ENCODE measurements at regions not wholly inside any gene's neighbourhood (a gene's known extent, or its start where the extent isn't known, plus 50 kb on each side); places are given as distances from the start of the nearest gene placed in this dataset.
"Not testable (repeated sequence)": the region's sequence is repeated elsewhere in the genome, so short reads cannot be mapped to it uniquely, and the experiment has no call there.

GRCh38 chr7:135872861-135873260, 104.3 kb downstream of the MTPN start:
- intact Hi-C loops (cut with DNase I; ENCODE audit: low total_unique reads); H3K4me3 ChIP-seq; H3K36me3 ChIP-seq; DNase-seq; H3K9me3 ChIP-seq; H3K27ac ChIP-seq; H3K27me3 ChIP-seq; H3K4me1 ChIP-seq: not testable (repeated sequence)

- H3K27ac ChIP-seq = no peak overlapping the region
- H3K4me3 ChIP-seq = no peak overlapping the region
- H3K9me3 ChIP-seq = no peaks in the 10 kb centered on the region
- intact Hi-C loops (cut with DNase I; ENCODE audit: low total_unique reads) = no loop called here
- no peaks in the 10 kb centered on the region for H3K4me1 ChIP-seq
- no peaks in the 10 kb centered on the region for H3K36me3 ChIP-seq
- no peak for DNase-seq
- H3K27me3 ChIP-seq = no peaks in the 10 kb centered on the region
- no peak for TF ChIP-seq POLR2A (IDR thresholded peaks at IDR 0.05)
- no peak for TF ChIP-seq CTCF (IDR thresholded peaks at IDR 0.05)
Measured at GRCh38 chr7:135862586-135863340, 114.2 kb upstream of the FAM180A start.

GRCh38 chr7:135859538-135859937, 110.9 kb upstream of the FAM180A start:
- Histone ChIP-seq H3K36me3 (no peaks in the 10 kb centered on the region), H3K27ac (no peak overlapping the region), H3K27me3 (no peaks in the 10 kb centered on the region), H3K4me3 (no peak overlapping the region), H3K4me1 (no peaks in the 10 kb centered on the region), H3K9me3 (no peaks in the 10 kb centered on the region)
- intact Hi-C loops (cut with DNase I; ENCODE audit: low total_unique reads) = no loop called here
- no peak for TF ChIP-seq POLR2A (IDR thresholded peaks at IDR 0.05)
- TF ChIP-seq CTCF (IDR thresholded peaks at IDR 0.05) = no peak
- DNase-seq = no peak

- Histone ChIP-seq H3K4me1 (no peaks in the 10 kb centered on the region), H3K27me3 (no peaks in the 10 kb centered on the region), H3K9me3 (no peaks in the 10 kb centered on the region), H3K27ac (no peak overlapping the region), H3K36me3 (no peaks in the 10 kb centered on the region), H3K4me3 (no peak overlapping the region)
- intact Hi-C loops (cut with DNase I; ENCODE audit: low total_unique reads) = no loop called here
- DNase-seq = no peak
- no peak for TF ChIP-seq POLR2A (IDR thresholded peaks at IDR 0.05)
- no peak for TF ChIP-seq CTCF (IDR thresholded peaks at IDR 0.05)
Measured at GRCh38 chr7:135858851-135859250, 110.2 kb upstream of the FAM180A start.

GRCh38 chr7:135858379-135858778, 109.8 kb upstream of the FAM180A start:
- Histone ChIP-seq H3K27ac (no peak overlapping the region), H3K9me3 (no peaks in the 10 kb centered on the region), H3K4me1 (no peaks in the 10 kb centered on the region), H3K27me3 (no peaks in the 10 kb centered on the region), H3K36me3 (no peaks in the 10 kb centered on the region), H3K4me3 (no peak overlapping the region)
- TF ChIP-seq POLR2A (IDR thresholded peaks at IDR 0.05) (no peak), CTCF (IDR thresholded peaks at IDR 0.05) (no peak)
- DNase-seq = no peak
- intact Hi-C loops (cut with DNase I; ENCODE audit: low total_unique reads) = no loop called here

All from uterus (tissue), 3 donors.